OCI-LY7 (cell line): ENCODE measurements at regions not wholly inside any gene's neighbourhood (a gene's known extent, or its start where the extent isn't known, plus 50 kb on each side); places are given as distances from the start of the nearest gene placed in this dataset.

Experiments
- BruUV-seq: library from RNA; stranded (reverse); fragments of 400-500 nt; replicated peaks from 2 replicates; lab custom pipeline; 2021; lab: Mats Ljungman, UMichigan
- CTCF ChIA-PET: fragments of 300-600 bp; sonication (Branson Sonifier 250); formaldehyde crosslinking; loops from one replicate; lab custom pipeline; 2022; ENCODE audit warnings: antibody characterized with exemption; ENCODE audit not compliant: unreplicated experiment; lab: Charles Lee
- POLR2A ChIA-PET: fragments of 300-600 bp; sonication (Branson Sonifier 250); formaldehyde crosslinking; loops from one replicate; lab custom pipeline; 2022; ENCODE audit warnings: antibody characterized with exemption; lab: Charles Lee
- DNase-seq: peaks from one replicate; pipeline ENCODE4 v3.0.0-alpha.2; 2015; ENCODE audit warnings: low spot score
- H2AFZ ChIP-seq: fragments of 200-600 bp; sonication (generic), shearing (Covaris generic); 2 replicates; pipeline ENCODE4 v1.6.1; 2014; ENCODE audit warnings: mild to moderate bottlenecking, antibody characterized with exemption, low read length, moderate library complexity
- H3K27ac ChIP-seq: fragments of 200-600 bp; sonication (generic); 2 replicates; pipeline ENCODE4 v1.5.1; 2014; ENCODE audit warnings: mixed run types, low read depth, mild to moderate bottlenecking, moderate library complexity, low read length, inconsistent platforms; ENCODE audit not compliant: poor library complexity, severe bottlenecking
- H3K36me3 ChIP-seq: fragments of 200-600 bp; sonication (generic); 2 replicates; pipeline ENCODE4 v1.6.1; 2014; ENCODE audit warnings: mild to moderate bottlenecking, antibody characterized with exemption, low read length, moderate library complexity, mixed read lengths; ENCODE audit not compliant: insufficient read depth
- H3K4me1 ChIP-seq: fragments of 200-600 bp; sonication (generic); 2 replicates; pipeline ENCODE4 v1.5.1; 2014; ENCODE audit warnings: mild to moderate bottlenecking, low read length; ENCODE audit not compliant: insufficient read depth, poor library complexity, severe bottlenecking
- H3K4me2 ChIP-seq: fragments of 200-600 bp; sonication (generic); 2 replicates; pipeline ENCODE4 v1.6.1; 2014; ENCODE audit warnings: mild to moderate bottlenecking, low read length
- H3K4me3 ChIP-seq: fragments of 200-600 bp; sonication (generic); 2 replicates; pipeline ENCODE4 v1.5.1; 2014; ENCODE audit warnings: mild to moderate bottlenecking, low read depth, low read length; ENCODE audit not compliant: poor library complexity, severe bottlenecking
- H3K79me2 ChIP-seq: fragments of 200-600 bp; sonication (generic); 2 replicates; pipeline ENCODE4 v1.6.1; 2016; ENCODE audit warnings: low read depth, mild to moderate bottlenecking, low read length, moderate library complexity, mixed read lengths; ENCODE audit not compliant: insufficient read depth
- H3K9me2 ChIP-seq: fragments of 200-600 bp; sonication (generic); 2 replicates; pipeline ENCODE4 v1.6.1; 2016; ENCODE audit warnings: mild to moderate bottlenecking, low read length, mixed read lengths; ENCODE audit not compliant: insufficient read depth
- H3K9me3 ChIP-seq: fragments of 200-600 bp; sonication (generic); 2 replicates; pipeline ENCODE4 v1.6.1; 2014; ENCODE audit warnings: mild to moderate bottlenecking, mixed run types, low read length, mixed read lengths
- H4K20me1 ChIP-seq: fragments of 200-600 bp; sonication (generic); 2 replicates; pipeline ENCODE4 v1.6.1; 2014; ENCODE audit warnings: mild to moderate bottlenecking, antibody characterized with exemption, low read length, moderate library complexity, mixed read lengths; ENCODE audit not compliant: insufficient read depth
- EZH2phosphoT487 ChIP-seq: fragments of 200-600 bp; sonication (generic); IDR thresholded peaks from 2 replicates; pipeline ENCODE4 v1.6.1; 2018; ENCODE audit warnings: low read depth, borderline replicate concordance, mild to moderate bottlenecking, mixed run types, antibody characterized with exemption, low read length, moderate library complexity, mixed read lengths
- intact Hi-C: fragments of 100-400 bp; cut with micrococcal nuclease; formaldehyde crosslinking; loops from one replicate; pipeline ENCODE4 v1.10.0; 2022; ENCODE audit not compliant: unreplicated experiment
- TF ChIP-seq, protein P1 (sequence below): fragments of 200-600 bp; sonication (generic); conservative IDR thresholded peaks from 2 replicates; pipeline ENCODE4 v1.5.1; 2014; ENCODE audit warnings: mild to moderate bottlenecking, antibody characterized with exemption, low read length, moderate library complexity, mixed read lengths

GRCh38 chr3:30467596-30468238 is 138.7 kb upstream of the TGFBR2 start:
- Histone ChIP-seq H3K9me3 (no peaks in the 10 kb centered on the region), H3K36me3 (no peaks in the 10 kb centered on the region), H4K20me1 (no peaks in the 10 kb centered on the region), H3K27ac (no peak overlapping the region), H3K4me1 (no peaks in the 10 kb centered on the region), H3K9me2 (no peaks in the 10 kb centered on the region), H3K4me2 (no peak overlapping the region), H3K4me3 (no peak overlapping the region), H2AFZ (no peak overlapping the region), H3K79me2 (no peaks in the 10 kb centered on the region)
- no peak for DNase-seq
- POLR2A ChIA-PET: interaction anchor here (0.6 kb wide), 2 partner anchors 18 to 1477 kb away, joined by 3 to 9 read pairs; no protein-coding TSS in a partner anchor
- CTCF ChIA-PET: no interaction called here
- BruUV-seq: no TSS peak
- no peak for TF ChIP-seq EZH2phosphoT487
- TF ChIP-seq, protein P1, sequence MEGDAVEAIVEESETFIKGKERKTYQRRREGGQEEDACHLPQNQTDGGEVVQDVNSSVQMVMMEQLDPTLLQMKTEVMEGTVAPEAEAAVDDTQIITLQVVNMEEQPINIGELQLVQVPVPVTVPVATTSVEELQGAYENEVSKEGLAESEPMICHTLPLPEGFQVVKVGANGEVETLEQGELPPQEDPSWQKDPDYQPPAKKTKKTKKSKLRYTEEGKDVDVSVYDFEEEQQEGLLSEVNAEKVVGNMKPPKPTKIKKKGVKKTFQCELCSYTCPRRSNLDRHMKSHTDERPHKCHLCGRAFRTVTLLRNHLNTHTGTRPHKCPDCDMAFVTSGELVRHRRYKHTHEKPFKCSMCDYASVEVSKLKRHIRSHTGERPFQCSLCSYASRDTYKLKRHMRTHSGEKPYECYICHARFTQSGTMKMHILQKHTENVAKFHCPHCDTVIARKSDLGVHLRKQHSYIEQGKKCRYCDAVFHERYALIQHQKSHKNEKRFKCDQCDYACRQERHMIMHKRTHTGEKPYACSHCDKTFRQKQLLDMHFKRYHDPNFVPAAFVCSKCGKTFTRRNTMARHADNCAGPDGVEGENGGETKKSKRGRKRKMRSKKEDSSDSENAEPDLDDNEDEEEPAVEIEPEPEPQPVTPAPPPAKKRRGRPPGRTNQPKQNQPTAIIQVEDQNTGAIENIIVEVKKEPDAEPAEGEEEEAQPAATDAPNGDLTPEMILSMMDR: no peak
- intact Hi-C loops: loop anchor here (10.0 kb wide), 1 partner anchor 227 kb away; no protein-coding TSS in a partner anchor

GRCh38 chr3:30469133-30469532 is 137.3 kb upstream of the TGFBR2 start:
- ChIA-PET CTCF (no interaction called here), POLR2A (no interaction called here)
- Histone ChIP-seq H3K4me1 (no peaks in the 10 kb centered on the region), H3K4me3 (no peak overlapping the region), H3K9me2 (no peaks in the 10 kb centered on the region), H3K36me3 (no peaks in the 10 kb centered on the region), H3K27ac (no peak overlapping the region), H2AFZ (no peak overlapping the region), H3K9me3 (no peaks in the 10 kb centered on the region), H3K4me2 (no peak overlapping the region), H4K20me1 (no peaks in the 10 kb centered on the region), H3K79me2 (no peaks in the 10 kb centered on the region)
- TF ChIP-seq, protein P1: no peak
- no peak for TF ChIP-seq EZH2phosphoT487
- intact Hi-C loops: loop anchor here (10.0 kb wide), 1 partner anchor 226 kb away; no protein-coding TSS in a partner anchor
- DNase-seq: no peak
- BruUV-seq: no TSS peak

GRCh38 chr3:30470496-30470895 is 135.9 kb upstream of the TGFBR2 start:
- no peaks in the 10 kb centered on the region for H3K79me2 ChIP-seq
- no peak overlapping the region for H3K27ac ChIP-seq
- H4K20me1 ChIP-seq: no peaks in the 10 kb centered on the region
- H3K36me3 ChIP-seq: no peaks in the 10 kb centered on the region
- BruUV-seq: no TSS peak
- H3K4me1 ChIP-seq: no peaks in the 10 kb centered on the region
- no peak overlapping the region for H2AFZ ChIP-seq
- intact Hi-C loops: no loop called here
- no peak overlapping the region for H3K4me2 ChIP-seq
- no peak for TF ChIP-seq EZH2phosphoT487
- TF ChIP-seq, protein P1: no peak
- H3K4me3 ChIP-seq: no peak overlapping the region
- CTCF ChIA-PET: no interaction called here
- POLR2A ChIA-PET: no interaction called here
- DNase-seq: no peak
- H3K9me2 ChIP-seq: no peaks in the 10 kb centered on the region
- no peaks in the 10 kb centered on the region for H3K9me3 ChIP-seq
